Lower leg skin (tissue), 3 donors: ENCODE measurements at regions not wholly inside any gene's neighbourhood (a gene's known extent, or its start where the extent isn't known, plus 50 kb on each side); places are given as distances from the start of the nearest gene placed in this dataset.

ENCODE experiments used
- POLR2A ChIP-seq, 2 donors: fragments of 450-650 bp; IDR thresholded peaks; one replicate each; pipeline ENCODE4 v1.6.1; 2016 to 2017; ENCODE audit warnings: antibody characterized with exemption in 2 of 2, mild to moderate bottlenecking in 1 of 2, moderate library complexity in 1 of 2
- TF ChIP-seq, protein P1 (sequence below), 3 donors: fragments of 450-650 bp; IDR thresholded peaks; one replicate each; pipeline ENCODE4 v1.5.1; 2016; ENCODE audit warnings: antibody characterized with exemption in 3 of 3, mild to moderate bottlenecking in 3 of 3, moderate library complexity in 2 of 3

- TF ChIP-seq, protein P1, sequence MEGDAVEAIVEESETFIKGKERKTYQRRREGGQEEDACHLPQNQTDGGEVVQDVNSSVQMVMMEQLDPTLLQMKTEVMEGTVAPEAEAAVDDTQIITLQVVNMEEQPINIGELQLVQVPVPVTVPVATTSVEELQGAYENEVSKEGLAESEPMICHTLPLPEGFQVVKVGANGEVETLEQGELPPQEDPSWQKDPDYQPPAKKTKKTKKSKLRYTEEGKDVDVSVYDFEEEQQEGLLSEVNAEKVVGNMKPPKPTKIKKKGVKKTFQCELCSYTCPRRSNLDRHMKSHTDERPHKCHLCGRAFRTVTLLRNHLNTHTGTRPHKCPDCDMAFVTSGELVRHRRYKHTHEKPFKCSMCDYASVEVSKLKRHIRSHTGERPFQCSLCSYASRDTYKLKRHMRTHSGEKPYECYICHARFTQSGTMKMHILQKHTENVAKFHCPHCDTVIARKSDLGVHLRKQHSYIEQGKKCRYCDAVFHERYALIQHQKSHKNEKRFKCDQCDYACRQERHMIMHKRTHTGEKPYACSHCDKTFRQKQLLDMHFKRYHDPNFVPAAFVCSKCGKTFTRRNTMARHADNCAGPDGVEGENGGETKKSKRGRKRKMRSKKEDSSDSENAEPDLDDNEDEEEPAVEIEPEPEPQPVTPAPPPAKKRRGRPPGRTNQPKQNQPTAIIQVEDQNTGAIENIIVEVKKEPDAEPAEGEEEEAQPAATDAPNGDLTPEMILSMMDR (IDR thresholded peaks at IDR 0.05), result no peak
- no peak for TF ChIP-seq POLR2A (IDR thresholded peaks at IDR 0.05)
Observed at GRCh38 chr3:135896613-135897012, 68.9 kb upstream of the PPP2R3A start.
